ENCODE measurements at regions not wholly inside any gene's neighbourhood (a gene's known extent, or its start where the extent isn't known, plus 50 kb on each side); places are given as distances from the start of the nearest gene placed in this dataset.
"Not testable (repeated sequence)": the region's sequence is repeated elsewhere in the genome, so short reads cannot be mapped to it uniquely, and the experiment has no call there.

- WGBS, 3 donors = 36 to 38% (median 37%) methylated on average over 4 of the region's 4 CpGs
- DNase-seq = no peak
- intact Hi-C loops (cut with DNase I) = no loop called here
- TF ChIP-seq POLR2A (IDR thresholded peaks at IDR 0.05) = no peak
- Histone ChIP-seq H3K27me3 (no peaks in the 10 kb centered on the region), H3K9me3 (no peaks in the 10 kb centered on the region), H3K36me3 (no peaks in the 10 kb centered on the region), H3K4me3 (no peak overlapping the region), H3K27ac (no peak overlapping the region), H3K4me1 (ENCODE audit: insufficient read depth) (no peaks in the 10 kb centered on the region)
These were observed 1083.3 kb downstream of the NXPH1 start for GRCh38 chr7:9516662-9517061.

GRCh38 chr7:9523579-9523978 is 1090.2 kb downstream of the NXPH1 start:
- no peaks in the 10 kb centered on the region for H3K9me3 ChIP-seq
- WGBS, 3 donors = 91 to 97% (median 93%) methylated on average over 2 of the region's 2 CpGs
- no peaks in the 10 kb centered on the region for H3K36me3 ChIP-seq
- no peak for DNase-seq
- intact Hi-C loops (cut with DNase I) = no loop called here
- no peak overlapping the region for H3K4me3 ChIP-seq
- TF ChIP-seq CTCF (IDR thresholded peaks at IDR 0.05) (no peak), POLR2A (IDR thresholded peaks at IDR 0.05) (no peak), EP300 (IDR thresholded peaks at IDR 0.05) (no peak)
- H3K4me1 ChIP-seq (ENCODE audit: insufficient read depth) = no peaks in the 10 kb centered on the region
- no peak overlapping the region for H3K27ac ChIP-seq
- no peaks in the 10 kb centered on the region for H3K27me3 ChIP-seq

GRCh38 chr7:9552431-9552830 is 1119.0 kb downstream of the NXPH1 start:
- H3K27ac ChIP-seq; H3K9me3 ChIP-seq; DNase-seq; H3K27me3 ChIP-seq; H3K4me1 ChIP-seq (ENCODE audit: insufficient read depth); H3K4me3 ChIP-seq; H3K36me3 ChIP-seq; intact Hi-C loops (cut with DNase I): not testable (repeated sequence)
- WGBS, 3 donors = 85 to 89% (median 86%) methylated on average over 4 of the region's 4 CpGs

GRCh38 chr7:9557853-9558252 is 1124.4 kb downstream of the NXPH1 start:
- Histone ChIP-seq H3K27me3 (no peaks in the 10 kb centered on the region), H3K4me3 (no peak overlapping the region), H3K4me1 (ENCODE audit: insufficient read depth) (no peaks in the 10 kb centered on the region), H3K27ac (no peak overlapping the region), H3K36me3 (no peaks in the 10 kb centered on the region), H3K9me3 (no peaks in the 10 kb centered on the region)
- DNase-seq = no peak
- WGBS, 3 donors = 43 to 78% (median 44%) methylated on average over 3 of the region's 3 CpGs
- intact Hi-C loops (cut with DNase I) = no loop called here
- TF ChIP-seq CTCF (IDR thresholded peaks at IDR 0.05) (no peak), POLR2A (IDR thresholded peaks at IDR 0.05) (no peak), EP300 (IDR thresholded peaks at IDR 0.05) (no peak)

GRCh38 chr7:9575716-9576115 is 1142.3 kb downstream of the NXPH1 start:
- no peaks in the 10 kb centered on the region for H3K4me1 ChIP-seq (ENCODE audit: insufficient read depth)
- H3K27ac ChIP-seq = no peak overlapping the region
- no peak for DNase-seq
- no peak overlapping the region for H3K4me3 ChIP-seq
- 48 to 58% (median 55%) methylated on average over 1 of the region's 1 CpG for WGBS, 3 donors
- TF ChIP-seq CTCF (IDR thresholded peaks at IDR 0.05) (no peak), POLR2A (IDR thresholded peaks at IDR 0.05) (no peak), EP300 (IDR thresholded peaks at IDR 0.05) (no peak)
- intact Hi-C loops (cut with DNase I) = no loop called here
- H3K36me3 ChIP-seq = no peaks in the 10 kb centered on the region
- peaks cover 5% of the 10 kb centered on the region for H3K27me3 ChIP-seq
- H3K9me3 ChIP-seq = no peaks in the 10 kb centered on the region

- Histone ChIP-seq H3K27me3 (peaks cover 5% of the 10 kb centered on the region), H3K9me3 (no peaks in the 10 kb centered on the region), H3K27ac (no peak overlapping the region), H3K4me1 (ENCODE audit: insufficient read depth) (no peaks in the 10 kb centered on the region), H3K4me3 (no peak overlapping the region), H3K36me3 (no peaks in the 10 kb centered on the region)
- TF ChIP-seq POLR2A (IDR thresholded peaks at IDR 0.05) = no peak
- 18 to 39% (median 22%) methylated on average over 2 of the region's 2 CpGs for WGBS, 3 donors
- intact Hi-C loops (cut with DNase I) = no loop called here
- no peak for DNase-seq
These were observed 1149.4 kb downstream of the NXPH1 start for GRCh38 chr7:9582824-9583223.
